ENCODE measurements at regions not wholly inside any gene's neighbourhood (a gene's known extent, or its start where the extent isn't known, plus 50 kb on each side); places are given as distances from the start of the nearest gene placed in this dataset.

DNA sequence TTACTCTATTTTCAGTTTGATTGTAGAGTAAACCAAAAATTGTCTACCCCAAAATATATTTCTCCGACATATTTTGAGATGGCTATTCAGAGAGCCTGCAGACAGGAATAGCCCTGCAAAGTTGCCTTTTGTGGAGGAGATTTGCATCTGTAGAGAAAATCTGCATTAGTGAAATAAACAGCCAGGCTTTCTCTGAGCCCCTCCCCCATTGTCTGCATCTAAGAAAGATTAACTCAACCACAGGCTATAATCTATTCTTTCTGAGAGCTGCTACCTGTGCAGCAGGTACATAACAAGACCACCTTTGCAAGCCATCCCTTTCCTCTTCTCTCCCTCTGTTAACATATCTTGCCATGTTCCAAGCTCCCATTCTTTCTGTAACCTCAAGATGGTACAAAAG lies 1034.2 kb downstream of the SORCS3 start:
- TF ChIP-seq, protein P1, sequence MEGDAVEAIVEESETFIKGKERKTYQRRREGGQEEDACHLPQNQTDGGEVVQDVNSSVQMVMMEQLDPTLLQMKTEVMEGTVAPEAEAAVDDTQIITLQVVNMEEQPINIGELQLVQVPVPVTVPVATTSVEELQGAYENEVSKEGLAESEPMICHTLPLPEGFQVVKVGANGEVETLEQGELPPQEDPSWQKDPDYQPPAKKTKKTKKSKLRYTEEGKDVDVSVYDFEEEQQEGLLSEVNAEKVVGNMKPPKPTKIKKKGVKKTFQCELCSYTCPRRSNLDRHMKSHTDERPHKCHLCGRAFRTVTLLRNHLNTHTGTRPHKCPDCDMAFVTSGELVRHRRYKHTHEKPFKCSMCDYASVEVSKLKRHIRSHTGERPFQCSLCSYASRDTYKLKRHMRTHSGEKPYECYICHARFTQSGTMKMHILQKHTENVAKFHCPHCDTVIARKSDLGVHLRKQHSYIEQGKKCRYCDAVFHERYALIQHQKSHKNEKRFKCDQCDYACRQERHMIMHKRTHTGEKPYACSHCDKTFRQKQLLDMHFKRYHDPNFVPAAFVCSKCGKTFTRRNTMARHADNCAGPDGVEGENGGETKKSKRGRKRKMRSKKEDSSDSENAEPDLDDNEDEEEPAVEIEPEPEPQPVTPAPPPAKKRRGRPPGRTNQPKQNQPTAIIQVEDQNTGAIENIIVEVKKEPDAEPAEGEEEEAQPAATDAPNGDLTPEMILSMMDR (IDR thresholded peaks at IDR 0.05; ENCODE audit: low read depth, low read length, missing control alignments) = no peak
- no peak for DNase-seq (ENCODE audit: extremely low read depth, low read depth)
- no peak overlapping the region for H3K4me3 ChIP-seq (replicated peaks; ENCODE audit: low read depth, low read length)

DNA sequence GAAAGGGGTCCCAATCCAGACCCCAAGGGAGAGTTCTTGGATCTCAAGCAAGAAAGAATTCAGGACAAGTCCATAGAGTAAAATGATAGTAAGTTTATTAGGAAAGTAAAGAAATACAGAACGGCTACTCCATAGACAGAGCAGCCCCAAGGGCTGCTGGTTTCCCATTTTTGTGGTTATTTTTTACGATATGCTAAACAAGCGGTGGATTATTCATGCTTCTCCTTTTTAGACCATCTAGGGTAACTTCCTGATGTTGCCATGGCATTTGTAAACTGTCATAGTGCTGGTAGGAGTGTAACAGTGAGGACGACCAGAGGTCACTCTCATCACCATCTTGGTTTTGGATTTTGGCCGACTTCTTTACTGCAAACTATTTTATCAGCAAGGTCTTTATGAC lies 1033.4 kb downstream of the SORCS3 start:
- DNase-seq (ENCODE audit: extremely low read depth, low read depth) = no peak
- H3K4me3 ChIP-seq (replicated peaks; ENCODE audit: low read depth, low read length) = no peak overlapping the region
- TF ChIP-seq, protein P1 (IDR thresholded peaks at IDR 0.05; ENCODE audit: low read depth, low read length, missing control alignments) = no peak

DNA sequence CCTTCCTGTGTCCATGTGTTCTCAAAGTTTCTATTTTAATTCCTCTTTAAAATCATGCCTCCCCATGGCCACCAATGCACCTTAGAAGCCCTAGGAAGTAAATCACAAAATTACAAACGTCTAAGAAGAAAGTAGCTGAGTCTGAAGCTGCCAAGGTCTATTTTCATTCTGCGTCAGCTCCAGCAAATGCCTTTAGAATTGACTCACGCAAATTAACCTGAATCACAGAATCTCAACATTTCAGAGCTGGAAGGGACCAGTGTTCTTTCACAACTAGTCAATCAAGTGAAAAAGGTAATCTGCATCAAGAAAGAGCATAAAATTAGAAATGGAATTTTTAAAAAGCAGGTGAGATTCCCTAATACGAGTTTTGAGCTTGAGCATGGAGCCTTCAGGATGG lies 1017.6 kb downstream of the SORCS3 start:
- TF ChIP-seq, protein P1 (IDR thresholded peaks at IDR 0.05; ENCODE audit: low read depth, low read length, missing control alignments) = no peak
- DNase-seq (ENCODE audit: extremely low read depth, low read depth) = no peak
- no peak overlapping the region for H3K4me3 ChIP-seq (replicated peaks; ENCODE audit: low read depth, low read length)

DNA sequence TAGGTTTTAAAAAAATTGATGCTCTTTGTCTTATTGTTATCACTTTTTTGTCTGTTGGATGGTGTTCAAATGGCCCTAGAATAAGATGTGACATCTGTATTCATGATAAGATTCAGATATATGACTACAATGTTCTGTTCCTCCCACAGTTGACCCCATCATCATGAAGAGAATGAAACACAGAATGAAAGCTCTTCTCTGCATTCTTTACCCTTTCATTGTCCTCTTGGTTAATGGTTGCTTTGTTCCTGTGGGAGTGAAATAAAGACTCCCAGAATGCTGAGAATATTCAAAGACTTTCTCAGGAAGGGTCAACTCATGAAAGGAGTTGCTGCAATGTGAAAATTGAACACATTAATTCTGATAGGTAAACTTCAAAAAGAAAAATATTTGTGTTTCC lies 1015.8 kb downstream of the SORCS3 start:
- no peak for DNase-seq (ENCODE audit: extremely low read depth, low read depth)
- H3K4me3 ChIP-seq (replicated peaks; ENCODE audit: low read depth, low read length) = no peak overlapping the region

DNA sequence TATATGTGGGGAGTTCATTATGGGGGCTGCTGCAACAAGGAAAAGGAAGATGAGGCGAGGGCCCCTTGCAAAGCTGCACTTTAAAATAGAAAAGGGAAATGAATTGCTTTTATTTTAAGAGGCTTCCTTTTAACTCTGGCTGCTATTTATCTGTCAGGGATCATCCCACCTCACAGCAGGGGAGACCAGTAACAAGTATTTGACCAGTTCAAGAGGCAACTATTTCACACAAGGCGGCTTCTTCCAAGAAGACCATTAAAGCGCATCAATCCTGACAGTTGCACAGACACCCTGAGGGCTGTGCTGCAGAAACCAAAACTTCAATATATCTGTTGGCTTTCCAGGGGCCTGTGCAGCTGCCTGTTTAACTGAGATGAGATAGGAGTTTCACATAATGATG lies 1009.2 kb downstream of the SORCS3 start:
- DNase-seq (ENCODE audit: extremely low read depth, low read depth) = no peak
- TF ChIP-seq, protein P1 (IDR thresholded peaks at IDR 0.05; ENCODE audit: low read depth, low read length, missing control alignments) = no peak
- H3K4me3 ChIP-seq (replicated peaks; ENCODE audit: low read depth, low read length) = no peak overlapping the region

More for the DNA sequence above, 1015.8 kb downstream of the SORCS3 start:
- TF ChIP-seq, protein P1 (IDR thresholded peaks at IDR 0.05; ENCODE audit: low read depth, low read length, missing control alignments) = no peak

DNA sequence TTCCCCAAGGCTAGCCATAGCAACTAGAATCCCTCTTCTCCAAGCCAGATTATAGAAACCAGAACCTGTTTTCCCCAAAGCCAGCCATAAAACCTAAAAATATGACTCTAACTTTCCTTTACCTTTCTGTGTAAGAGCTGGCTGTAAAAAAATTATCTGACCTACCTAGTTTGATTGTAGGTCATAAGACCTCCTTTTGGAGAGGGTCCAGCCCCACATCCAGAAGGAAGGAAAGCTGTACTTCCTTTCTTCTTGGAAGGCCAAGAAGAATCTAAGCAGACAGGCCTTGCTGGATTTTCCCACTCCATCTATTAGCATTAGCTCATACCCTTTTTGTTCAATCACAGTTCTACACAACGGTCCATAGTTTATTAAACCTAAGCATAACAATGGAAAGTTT lies 1006.3 kb downstream of the SORCS3 start:
- H3K4me3 ChIP-seq (replicated peaks; ENCODE audit: low read depth, low read length) = no peak overlapping the region
- TF ChIP-seq, protein P1 (IDR thresholded peaks at IDR 0.05; ENCODE audit: low read depth, low read length, missing control alignments) = no peak
- no peak for DNase-seq (ENCODE audit: extremely low read depth, low read depth)

DNA sequence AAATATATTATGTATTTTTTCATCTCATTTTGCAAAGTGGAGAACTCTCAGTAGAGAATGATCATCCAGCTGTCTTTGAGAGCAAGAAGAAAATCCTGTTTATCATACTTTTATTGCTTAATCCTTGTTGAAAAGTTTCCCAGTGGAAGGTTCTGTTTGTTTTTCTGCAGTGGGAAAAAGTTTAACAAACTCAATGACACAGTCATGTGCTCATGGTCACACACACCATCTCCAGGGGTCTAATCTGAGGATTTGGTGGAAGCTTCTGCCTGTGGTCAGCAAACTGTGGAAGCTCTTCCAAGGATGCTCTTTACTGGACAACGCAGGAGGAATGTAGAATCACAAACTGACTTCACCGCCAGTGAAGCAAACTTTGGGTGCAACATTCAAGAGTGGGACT lies 1003.9 kb downstream of the SORCS3 start:
- TF ChIP-seq, protein P1 (IDR thresholded peaks at IDR 0.05; ENCODE audit: low read depth, low read length, missing control alignments) = no peak
- DNase-seq (ENCODE audit: extremely low read depth, low read depth) = no peak
- H3K4me3 ChIP-seq (replicated peaks; ENCODE audit: low read depth, low read length) = no peak overlapping the region

Data from HFF-Myc (cell line).